Keratinocyte (primary cell): ENCODE measurements at regions not wholly inside any gene's neighbourhood (a gene's known extent, or its start where the extent isn't known, plus 50 kb on each side); places are given as distances from the start of the nearest gene placed in this dataset.

ENCODE experiments used
- DNase-seq: peaks from one replicate; pipeline ENCODE4 v3.0.0-alpha.2; 2011; ENCODE audit warnings: low read depth, missing footprints, low spot score
- FAIRE-seq: peaks from 2 replicates; lab custom pipeline; 2011; peaks lifted over from hg19 to GRCh38; lab: Jason Lieb, UNC
- H2AFZ ChIP-seq: 2 replicates; pipeline ENCODE4 v1.6.0; 2012; ENCODE audit warnings: low read length, control low read depth, inconsistent platforms; ENCODE audit not compliant: control insufficient read depth
- H3K27ac ChIP-seq: 2 replicates; pipeline ENCODE4 v1.5.1; 2011; ENCODE audit warnings: low read length; ENCODE audit not compliant: control insufficient read depth, insufficient read depth
- H3K27me3 ChIP-seq: 3 replicates; pipeline ENCODE4 v1.6.0; 2011; ENCODE audit warnings: low read length; ENCODE audit not compliant: control insufficient read depth, insufficient read depth; ENCODE audit errors: extremely low read depth
- H3K36me3 ChIP-seq, 2 experiments: 2 replicates in 1 of 2; 3 replicates in 1 of 2; pipeline ENCODE4 v1.5.1; 2011; ENCODE audit warnings: low read length in 2 of 2, mild to moderate bottlenecking in 1 of 2; ENCODE audit not compliant: control insufficient read depth in 2 of 2, insufficient read depth in 2 of 2; ENCODE audit errors: extremely low read depth in 1 of 2
- H3K4me1 ChIP-seq: 3 replicates; pipeline ENCODE4 v1.5.1; 2011; ENCODE audit warnings: low read length; ENCODE audit not compliant: control insufficient read depth, insufficient read depth; ENCODE audit errors: extremely low read depth
- H3K4me2 ChIP-seq: 3 replicates; pipeline ENCODE4 v1.6.0; 2011; ENCODE audit warnings: low read depth, low read length; ENCODE audit not compliant: control insufficient read depth, insufficient read depth; ENCODE audit errors: extremely low read depth
- H3K4me3 ChIP-seq, 3 experiments: fragments of 200-600 bp in 1 of 3; sonication (generic) in 1 of 3; 2 replicates in 2 of 3; 3 replicates in 1 of 3; pipeline ENCODE4 v1.5.1; 2011 to 2016; ENCODE audit warnings: low read length in 3 of 3, mild to moderate bottlenecking in 3 of 3, control low read depth in 2 of 3, inconsistent platforms in 1 of 3, low read depth in 1 of 3, mixed read lengths in 1 of 3, mixed run types in 1 of 3, moderate library complexity in 1 of 3; ENCODE audit not compliant: control insufficient read depth in 2 of 3, insufficient read depth in 2 of 3; ENCODE audit errors: extremely low read depth in 1 of 3
- H3K79me2 ChIP-seq: 2 replicates; pipeline ENCODE4 v1.6.0; 2012; ENCODE audit warnings: low read length; ENCODE audit not compliant: control insufficient read depth, insufficient read depth
- H3K9ac ChIP-seq: 3 replicates; pipeline ENCODE4 v1.6.0; 2011; ENCODE audit warnings: low read length; ENCODE audit not compliant: control insufficient read depth, insufficient read depth; ENCODE audit errors: extremely low read depth
- H3K9me1 ChIP-seq: 3 replicates; pipeline ENCODE4 v1.6.0; 2011; ENCODE audit warnings: low read length; ENCODE audit not compliant: control insufficient read depth, insufficient read depth; ENCODE audit errors: extremely low read depth
- H3K9me3 ChIP-seq: 2 replicates; pipeline ENCODE4 v1.5.1; 2012; ENCODE audit warnings: low read depth, low read length; ENCODE audit not compliant: control insufficient read depth
- H4K20me1 ChIP-seq: 3 replicates; pipeline ENCODE4 v1.6.0; 2011; ENCODE audit warnings: low read length; ENCODE audit not compliant: control insufficient read depth, insufficient read depth; ENCODE audit errors: extremely low read depth
- EZH2 ChIP-seq: IDR thresholded peaks from one replicate; pipeline ENCODE4 v1.6.1; 2012; ENCODE audit warnings: inconsistent platforms, mild to moderate bottlenecking, low read length, moderate library complexity
- dilution Hi-C: fragments of 300-500 bp; cut with MboI; formaldehyde crosslinking; loops from one replicate; pipeline ENCODE4 v1.7.0; 2020; ENCODE audit warnings: low sequenced_read_pairs; ENCODE audit not compliant: extremely low pct_ligation_motif_present
- TF ChIP-seq, protein P1 (sequence below), 3 experiments: IDR thresholded peaks in 1 of 3; conservative IDR thresholded peaks in 1 of 3; optimal IDR thresholded peaks in 1 of 3; 2 replicates in 2 of 3; 3 replicates in 1 of 3; pipeline versions ENCODE3 to v1.5.1; 2011; ENCODE audit warnings: low read length in 3 of 3, mild to moderate bottlenecking in 3 of 3, moderate library complexity in 2 of 3, control low read depth in 1 of 3, inconsistent platforms in 1 of 3; ENCODE audit not compliant: insufficient read depth in 2 of 3; ENCODE audit errors: extremely low read depth in 1 of 3

DNA sequence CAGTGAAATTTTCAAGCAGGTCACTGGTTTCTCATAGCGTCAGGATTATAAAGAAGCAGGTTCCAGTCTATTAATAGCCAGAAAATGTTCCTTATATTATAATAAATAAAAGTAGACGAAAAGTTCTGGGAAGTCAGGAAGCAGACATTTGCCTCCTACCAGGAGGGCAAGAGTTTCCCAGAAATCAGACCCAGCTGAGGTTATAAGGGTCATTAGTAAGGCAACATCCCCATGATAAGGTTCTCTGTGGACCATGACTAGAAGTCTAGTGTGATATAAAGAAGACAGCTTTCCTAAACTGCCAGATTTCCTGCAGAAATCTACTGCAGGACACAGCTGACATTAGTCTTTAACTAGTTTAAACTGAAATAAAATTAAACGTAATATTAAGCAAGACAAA is 210.1 kb upstream of the STK17B start:
- H3K9ac ChIP-seq: no peak overlapping the region
- no peaks in the 10 kb centered on the region for H3K27me3 ChIP-seq
- H3K9me3 ChIP-seq: no peaks in the 10 kb centered on the region
- no peaks in the 10 kb centered on the region for H3K79me2 ChIP-seq
- H3K27ac ChIP-seq: no peak overlapping the region
- H3K4me3 ChIP-seq: no peak overlapping the region
- no peaks in the 10 kb centered on the region for H3K36me3 ChIP-seq
- TF ChIP-seq, protein P1, sequence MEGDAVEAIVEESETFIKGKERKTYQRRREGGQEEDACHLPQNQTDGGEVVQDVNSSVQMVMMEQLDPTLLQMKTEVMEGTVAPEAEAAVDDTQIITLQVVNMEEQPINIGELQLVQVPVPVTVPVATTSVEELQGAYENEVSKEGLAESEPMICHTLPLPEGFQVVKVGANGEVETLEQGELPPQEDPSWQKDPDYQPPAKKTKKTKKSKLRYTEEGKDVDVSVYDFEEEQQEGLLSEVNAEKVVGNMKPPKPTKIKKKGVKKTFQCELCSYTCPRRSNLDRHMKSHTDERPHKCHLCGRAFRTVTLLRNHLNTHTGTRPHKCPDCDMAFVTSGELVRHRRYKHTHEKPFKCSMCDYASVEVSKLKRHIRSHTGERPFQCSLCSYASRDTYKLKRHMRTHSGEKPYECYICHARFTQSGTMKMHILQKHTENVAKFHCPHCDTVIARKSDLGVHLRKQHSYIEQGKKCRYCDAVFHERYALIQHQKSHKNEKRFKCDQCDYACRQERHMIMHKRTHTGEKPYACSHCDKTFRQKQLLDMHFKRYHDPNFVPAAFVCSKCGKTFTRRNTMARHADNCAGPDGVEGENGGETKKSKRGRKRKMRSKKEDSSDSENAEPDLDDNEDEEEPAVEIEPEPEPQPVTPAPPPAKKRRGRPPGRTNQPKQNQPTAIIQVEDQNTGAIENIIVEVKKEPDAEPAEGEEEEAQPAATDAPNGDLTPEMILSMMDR (optimal IDR thresholded peaks at IDR 0.05 in 1 of 3, IDR thresholded peaks at IDR 0.05 in 1 of 3, conservative IDR thresholded peaks at IDR 0.05 in 1 of 3; ENCODE audit: extremely low read depth in 1 of 3, insufficient read depth in 2 of 3, low read length in 3 of 3): no peak
- no peak for TF ChIP-seq EZH2
- DNase-seq (no peak), FAIRE-seq (no peak)
- H3K4me1 ChIP-seq: no peaks in the 10 kb centered on the region
- no peaks in the 10 kb centered on the region for H4K20me1 ChIP-seq
- no peak overlapping the region for H2AFZ ChIP-seq
- H3K9me1 ChIP-seq: no peaks in the 10 kb centered on the region
- dilution Hi-C loops: no loop called here
- no peak overlapping the region for H3K4me2 ChIP-seq

DNA sequence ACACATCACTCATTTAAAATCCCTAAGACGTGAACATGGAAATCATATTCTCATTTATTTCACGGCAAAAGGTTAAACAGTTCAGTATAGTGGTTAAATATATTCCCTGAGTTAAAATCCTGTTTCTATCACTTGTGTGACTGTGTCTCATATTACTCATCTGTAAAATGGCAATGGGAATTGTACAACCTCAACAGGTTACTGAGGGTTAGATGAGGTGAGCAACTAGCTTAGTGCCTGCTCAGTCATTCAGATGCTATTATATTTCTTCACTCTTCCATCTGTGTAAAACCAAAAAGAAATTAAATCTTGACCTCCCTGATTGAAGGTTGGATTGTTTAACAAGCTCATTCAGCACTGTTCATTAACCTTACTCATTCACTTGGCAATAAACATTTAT is 212.4 kb upstream of the STK17B start:
- Histone ChIP-seq H3K27me3 (no peaks in the 10 kb centered on the region), H3K4me2 (no peak overlapping the region), H3K9me3 (no peaks in the 10 kb centered on the region), H3K9me1 (no peaks in the 10 kb centered on the region), H3K27ac (no peak overlapping the region), H3K36me3 (no peaks in the 10 kb centered on the region), H3K79me2 (no peaks in the 10 kb centered on the region), H3K4me1 (no peaks in the 10 kb centered on the region), H4K20me1 (no peaks in the 10 kb centered on the region), H2AFZ (no peak overlapping the region), H3K9ac (no peak overlapping the region), H3K4me3 (no peak overlapping the region)
- dilution Hi-C loops: no loop called here
- TF ChIP-seq, protein P1 (optimal IDR thresholded peaks at IDR 0.05 in 1 of 3, IDR thresholded peaks at IDR 0.05 in 1 of 3, conservative IDR thresholded peaks at IDR 0.05 in 1 of 3; ENCODE audit: extremely low read depth in 1 of 3, insufficient read depth in 2 of 3, low read length in 3 of 3): no peak
- no peak for TF ChIP-seq EZH2
- DNase-seq: no peak
- no peak for FAIRE-seq
